ENCODE measurements at regions not wholly inside any gene's neighbourhood (a gene's known extent, or its start where the extent isn't known, plus 50 kb on each side); places are given as distances from the start of the nearest gene placed in this dataset.

DNA sequence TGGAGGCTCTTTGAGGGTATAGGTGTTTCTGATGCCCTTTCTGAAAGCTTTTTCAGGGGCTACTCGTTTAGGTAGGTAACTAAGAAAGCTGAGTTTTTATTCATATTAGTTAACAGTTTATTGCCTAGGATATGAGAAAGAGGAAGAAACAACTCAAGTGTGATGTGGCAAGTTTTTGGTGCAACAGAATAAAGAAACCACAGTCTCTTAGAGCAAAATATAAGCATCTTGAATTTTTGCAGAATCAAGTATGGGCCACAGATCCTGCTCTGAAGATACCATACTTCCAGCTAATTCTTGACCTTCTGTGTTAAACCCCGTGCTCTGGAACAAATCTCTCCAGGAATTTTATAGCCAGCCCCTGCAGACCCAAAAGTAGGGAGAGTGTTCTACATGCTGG is 147.7 kb upstream of the SLC1A4 start:
- no peaks in the 10 kb centered on the region for H4K20me1 ChIP-seq (replicated peaks; ENCODE audit: control insufficient read depth, extremely low read depth, insufficient read depth, low read length)
- H3K79me2 ChIP-seq (ENCODE audit: control insufficient read depth, insufficient read depth, low read length), result no peaks in the 10 kb centered on the region
- no peaks in the 10 kb centered on the region for H3K9me1 ChIP-seq (replicated peaks; ENCODE audit: control insufficient read depth, extremely low read depth, insufficient read depth, low read length)
- intact Hi-C loops (cut with micrococcal nuclease), result no loop called here
- ChIA-PET CTCF (interaction anchor here (1.1 to 2.0 kb wide), 3 partner anchors 9 to 188 kb away, joined by 4 to 13 read pairs (median 9); partner anchors contain the start of gene SERTAD2), POLR2A (interaction anchor here (0.7 kb wide), 1 partner anchor 796 kb away, joined by 4 read pairs; no protein-coding TSS in a partner anchor)
- H3K27ac ChIP-seq (ENCODE audit: insufficient read depth, low read depth, low read length), result no peak overlapping the region
- H3K27me3 ChIP-seq (ENCODE audit: control insufficient read depth in 2 of 2, insufficient read depth in 2 of 2, low read length in 2 of 2), result no peaks in the 10 kb centered on the region
- H3K4me2 ChIP-seq (ENCODE audit: insufficient read depth, low read length), result no peak overlapping the region
- H2AFZ ChIP-seq (ENCODE audit: low read depth, low read length), result no peak overlapping the region
- no peak overlapping the region for H3K4me3 ChIP-seq (replicated peaks in 1 of 3; ENCODE audit: insufficient read depth in 1 of 3, low read depth in 1 of 3, low read length in 3 of 3)
- BruUV-seq (replicated peaks), result no TSS peak
- no peak overlapping the region for H3K9ac ChIP-seq (replicated peaks; ENCODE audit: extremely low read depth, insufficient read depth, low read length)
- H3K36me3 ChIP-seq (ENCODE audit: control insufficient read depth in 2 of 2, extremely low read depth in 1 of 2, insufficient read depth in 2 of 2, low read length in 2 of 2), result no peaks in the 10 kb centered on the region
- DNase-seq (ENCODE audit: low read depth, low spot score) (no peak), FAIRE-seq (no peak)
- no peaks in the 10 kb centered on the region for H3K9me3 ChIP-seq (replicated peaks; ENCODE audit: control insufficient read depth, insufficient read depth, low read length)
- TF ChIP-seq, protein P1, sequence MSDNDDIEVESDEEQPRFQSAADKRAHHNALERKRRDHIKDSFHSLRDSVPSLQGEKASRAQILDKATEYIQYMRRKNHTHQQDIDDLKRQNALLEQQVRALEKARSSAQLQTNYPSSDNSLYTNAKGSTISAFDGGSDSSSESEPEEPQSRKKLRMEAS (IDR thresholded peaks at IDR 0.05; ENCODE audit: insufficient read depth, insufficient read length), result no peak
- TF ChIP-seq FOS (IDR thresholded peaks at IDR 0.05; ENCODE audit: borderline replicate concordance, insufficient read depth, low read length) (no peak), POLR2AphosphoS5 (IDR thresholded peaks at IDR 0.05; ENCODE audit: insufficient read depth, low read depth, low read length) (no peak), POLR2A (IDR thresholded peaks at IDR 0.05; ENCODE audit: low read depth, low read length) (no peak)
- TF ChIP-seq, protein P2, sequence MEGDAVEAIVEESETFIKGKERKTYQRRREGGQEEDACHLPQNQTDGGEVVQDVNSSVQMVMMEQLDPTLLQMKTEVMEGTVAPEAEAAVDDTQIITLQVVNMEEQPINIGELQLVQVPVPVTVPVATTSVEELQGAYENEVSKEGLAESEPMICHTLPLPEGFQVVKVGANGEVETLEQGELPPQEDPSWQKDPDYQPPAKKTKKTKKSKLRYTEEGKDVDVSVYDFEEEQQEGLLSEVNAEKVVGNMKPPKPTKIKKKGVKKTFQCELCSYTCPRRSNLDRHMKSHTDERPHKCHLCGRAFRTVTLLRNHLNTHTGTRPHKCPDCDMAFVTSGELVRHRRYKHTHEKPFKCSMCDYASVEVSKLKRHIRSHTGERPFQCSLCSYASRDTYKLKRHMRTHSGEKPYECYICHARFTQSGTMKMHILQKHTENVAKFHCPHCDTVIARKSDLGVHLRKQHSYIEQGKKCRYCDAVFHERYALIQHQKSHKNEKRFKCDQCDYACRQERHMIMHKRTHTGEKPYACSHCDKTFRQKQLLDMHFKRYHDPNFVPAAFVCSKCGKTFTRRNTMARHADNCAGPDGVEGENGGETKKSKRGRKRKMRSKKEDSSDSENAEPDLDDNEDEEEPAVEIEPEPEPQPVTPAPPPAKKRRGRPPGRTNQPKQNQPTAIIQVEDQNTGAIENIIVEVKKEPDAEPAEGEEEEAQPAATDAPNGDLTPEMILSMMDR (IDR thresholded peaks at IDR 0.05; ENCODE audit: extremely low read depth in 1 of 2, insufficient read depth in 1 of 2, low read depth in 1 of 2, low read length in 2 of 2), result no peak
- peaks cover 7% of the 10 kb centered on the region for H3K4me1 ChIP-seq (ENCODE audit: control insufficient read depth, extremely low read depth, insufficient read depth, low read length)
- dilution Hi-C loops (cut with MboI; ENCODE audit: extremely low pct_ligation_motif_present, low sequenced_read_pairs), result no loop called here

DNA sequence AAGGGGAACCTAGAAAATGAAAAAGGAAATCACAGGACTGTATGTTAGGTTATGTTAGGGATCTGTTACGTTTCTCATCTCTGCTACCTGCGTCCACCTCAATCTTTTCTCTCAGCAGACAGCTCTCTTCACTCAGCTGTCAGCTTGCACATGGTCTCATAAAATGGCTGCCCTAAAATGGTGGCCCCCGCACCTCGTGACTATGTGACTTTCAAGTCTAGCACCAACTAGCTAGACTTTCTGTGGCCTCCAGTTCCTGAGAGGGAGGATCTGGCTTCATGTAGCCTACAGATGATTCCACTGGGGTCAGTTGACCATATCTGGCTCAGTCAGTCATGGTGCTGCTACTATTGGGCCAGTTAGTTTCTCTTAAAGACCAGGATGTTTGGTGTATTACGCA is 147.2 kb upstream of the SLC1A4 start:
- DNase-seq (ENCODE audit: low read depth, low spot score), result no peak
- dilution Hi-C loops (cut with MboI; ENCODE audit: extremely low pct_ligation_motif_present, low sequenced_read_pairs), result no loop called here
- H3K4me3 ChIP-seq (replicated peaks in 1 of 3; ENCODE audit: insufficient read depth in 1 of 3, low read depth in 1 of 3, low read length in 3 of 3), result no peak overlapping the region
- H3K9me1 ChIP-seq (replicated peaks; ENCODE audit: control insufficient read depth, extremely low read depth, insufficient read depth, low read length), result no peaks in the 10 kb centered on the region
- no peaks in the 10 kb centered on the region for H3K79me2 ChIP-seq (ENCODE audit: control insufficient read depth, insufficient read depth, low read length)
- no peak overlapping the region for H3K27ac ChIP-seq (ENCODE audit: insufficient read depth, low read depth, low read length)
- POLR2A ChIA-PET, result no interaction called here
- no peak overlapping the region for H2AFZ ChIP-seq (ENCODE audit: low read depth, low read length)
- FAIRE-seq, result no peak
- CTCF ChIA-PET, result interaction anchor here (1.1 to 2.0 kb wide), 3 partner anchors 9 to 188 kb away, joined by 4 to 13 read pairs (median 9); partner anchors contain the start of gene SERTAD2
- H3K4me2 ChIP-seq (ENCODE audit: insufficient read depth, low read length), result no peak overlapping the region
- no peaks in the 10 kb centered on the region for H3K27me3 ChIP-seq (ENCODE audit: control insufficient read depth in 2 of 2, insufficient read depth in 2 of 2, low read length in 2 of 2)
- no TSS peak for BruUV-seq (replicated peaks)
- H3K9me3 ChIP-seq (replicated peaks; ENCODE audit: control insufficient read depth, insufficient read depth, low read length), result no peaks in the 10 kb centered on the region
- H3K4me1 ChIP-seq (ENCODE audit: control insufficient read depth, extremely low read depth, insufficient read depth, low read length), result peaks cover 7% of the 10 kb centered on the region
- TF ChIP-seq, protein P1 (IDR thresholded peaks at IDR 0.05; ENCODE audit: insufficient read depth, insufficient read length), result no peak
- no peak for TF ChIP-seq FOS (IDR thresholded peaks at IDR 0.05; ENCODE audit: borderline replicate concordance, insufficient read depth, low read length)
- no peak for TF ChIP-seq EZH2 (IDR thresholded peaks at IDR 0.05; ENCODE audit: borderline replicate concordance, low read depth, low read length, severe bottlenecking)
- TF ChIP-seq, protein P2 (IDR thresholded peaks at IDR 0.05; ENCODE audit: extremely low read depth in 1 of 2, insufficient read depth in 1 of 2, low read depth in 1 of 2, low read length in 2 of 2), result no peak
- no peak for TF ChIP-seq POLR2AphosphoS5 (IDR thresholded peaks at IDR 0.05; ENCODE audit: insufficient read depth, low read depth, low read length)
- TF ChIP-seq MYC (IDR thresholded peaks at IDR 0.05; ENCODE audit: low read depth, low read length), result no peak
- TF ChIP-seq JUN (IDR thresholded peaks at IDR 0.05; ENCODE audit: borderline replicate concordance, insufficient read depth, insufficient read length, low read depth), result no peak
- TF ChIP-seq POLR2A (IDR thresholded peaks at IDR 0.05; ENCODE audit: low read depth, low read length), result no peak
- TF ChIP-seq GATA2 (IDR thresholded peaks at IDR 0.05; ENCODE audit: insufficient read depth, insufficient read length, low read depth, low read length), result no peak
- intact Hi-C loops (cut with micrococcal nuclease), result no loop called here
- H3K36me3 ChIP-seq (ENCODE audit: control insufficient read depth in 2 of 2, extremely low read depth in 1 of 2, insufficient read depth in 2 of 2, low read length in 2 of 2), result no peaks in the 10 kb centered on the region
- no peaks in the 10 kb centered on the region for H4K20me1 ChIP-seq (replicated peaks; ENCODE audit: control insufficient read depth, extremely low read depth, insufficient read depth, low read length)
- H3K9ac ChIP-seq (replicated peaks; ENCODE audit: extremely low read depth, insufficient read depth, low read length), result no peak overlapping the region

Measured in endothelial cell of umbilical vein (primary cell).